Small intestine (tissue), 7 donors: ENCODE measurements at regions not wholly inside any gene's neighbourhood (a gene's known extent, or its start where the extent isn't known, plus 50 kb on each side); places are given as distances from the start of the nearest gene placed in this dataset.
"Not testable (repeated sequence)": the region's sequence is repeated elsewhere in the genome, so short reads cannot be mapped to it uniquely, and the experiment has no call there.

Source experiments
- DNase-seq, 2 donors: peaks; one replicate each; pipeline versions ENCODE4 v3.0.0 to v3.0.0-alpha.2; 2013
- FAIRE-seq: peaks from 2 replicates; lab custom pipeline; 2012; peaks lifted over from hg19 to GRCh38; lab: Jason Lieb, UNC
- H3K27ac ChIP-seq, 3 donors: one replicate each; pipeline ENCODE4 v1.5.1; 2013; ENCODE audit warnings: low read length in 2 of 3, mild to moderate bottlenecking in 2 of 3, control low read depth in 1 of 3, inconsistent platforms in 1 of 3, low read depth in 1 of 3, moderate library complexity in 1 of 3
- H3K27me3 ChIP-seq, 3 donors: one replicate each; pipeline ENCODE4 v1.6.1; 2013; ENCODE audit warnings: low read length in 3 of 3, inconsistent platforms in 1 of 3; ENCODE audit not compliant: control insufficient read depth in 3 of 3, insufficient read depth in 3 of 3
- H3K36me3 ChIP-seq, 3 donors: one replicate each; pipeline ENCODE4 v1.6.1; 2013; ENCODE audit warnings: low read length in 3 of 3, inconsistent platforms in 1 of 3, low read depth in 1 of 3, mild to moderate bottlenecking in 1 of 3, moderate library complexity in 1 of 3; ENCODE audit not compliant: control insufficient read depth in 3 of 3, insufficient read depth in 2 of 3
- H3K4me1 ChIP-seq, 3 donors: one replicate each; pipeline ENCODE4 v1.6.1; 2013; ENCODE audit warnings: low read length in 2 of 3, inconsistent platforms in 1 of 3, low read depth in 1 of 3, mild to moderate bottlenecking in 1 of 3, moderate library complexity in 1 of 3; ENCODE audit not compliant: control insufficient read depth in 3 of 3, insufficient read depth in 2 of 3
- H3K4me3 ChIP-seq, 3 donors: one replicate each; pipeline ENCODE4 v1.5.1; 2013; ENCODE audit warnings: low read length in 3 of 3, control low read depth in 1 of 3, inconsistent platforms in 1 of 3, low read depth in 1 of 3, mild to moderate bottlenecking in 1 of 3, moderate library complexity in 1 of 3
- H3K9me3 ChIP-seq, 2 donors: one replicate each; pipeline ENCODE4 v1.6.1; 2013; ENCODE audit warnings: low read depth in 1 of 2, low read length in 1 of 2; ENCODE audit not compliant: control insufficient read depth in 2 of 2, insufficient read depth in 1 of 2
- WGBS, 3 donors: extraction: QIAGEN DNeasy Blood & Tissue Kit; methylation state at CpG; one replicate each; pipeline ENCODE4 v1.1.7; 2013; 5-methylcytosine and 5-hydroxymethylcytosine counted together
- donor health status: healthy with polysubstance abuse.
- donor health status: control.
- donor health status: control.
- donor health status: Bipolar disorder and iron deficiency.
- donor health status: healthy.

DNA sequence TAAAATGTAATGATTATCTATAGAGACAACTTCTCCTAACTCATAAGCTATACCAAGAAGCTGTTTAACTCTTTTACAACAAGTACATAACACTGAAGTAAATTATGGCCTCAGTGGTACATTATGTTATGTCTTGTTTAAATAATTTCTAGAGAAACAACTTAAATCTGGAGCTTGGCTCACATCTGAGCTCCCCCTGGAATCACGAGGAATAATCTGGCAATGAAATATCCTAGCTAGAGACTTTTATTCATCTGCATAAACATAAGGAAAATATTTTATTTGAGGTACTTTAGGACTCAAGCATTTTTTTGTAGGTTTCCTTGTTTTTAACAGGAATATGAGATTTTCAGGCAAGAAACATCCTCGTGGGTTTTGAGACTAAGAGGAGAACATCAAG is 354.7 kb upstream of the SLC7A11 start:
- Histone ChIP-seq H3K4me1 (peaks cover 0 to 2% (median 0%) of the 10 kb centered on the region in 3 donors), H3K36me3 (no peaks in the 10 kb centered on the region), H3K27me3 (no peaks in the 10 kb centered on the region), H3K9me3 (peaks cover 0 to 2% of the 10 kb centered on the region in 2 donors), H3K4me3 (no peak overlapping the region), H3K27ac (no peak overlapping the region)
- no peak for FAIRE-seq
- 32 to 52% (median 40%) methylated on average over 2 of the region's 2 CpGs for WGBS, 3 donors
- DNase-seq: no peak

DNA sequence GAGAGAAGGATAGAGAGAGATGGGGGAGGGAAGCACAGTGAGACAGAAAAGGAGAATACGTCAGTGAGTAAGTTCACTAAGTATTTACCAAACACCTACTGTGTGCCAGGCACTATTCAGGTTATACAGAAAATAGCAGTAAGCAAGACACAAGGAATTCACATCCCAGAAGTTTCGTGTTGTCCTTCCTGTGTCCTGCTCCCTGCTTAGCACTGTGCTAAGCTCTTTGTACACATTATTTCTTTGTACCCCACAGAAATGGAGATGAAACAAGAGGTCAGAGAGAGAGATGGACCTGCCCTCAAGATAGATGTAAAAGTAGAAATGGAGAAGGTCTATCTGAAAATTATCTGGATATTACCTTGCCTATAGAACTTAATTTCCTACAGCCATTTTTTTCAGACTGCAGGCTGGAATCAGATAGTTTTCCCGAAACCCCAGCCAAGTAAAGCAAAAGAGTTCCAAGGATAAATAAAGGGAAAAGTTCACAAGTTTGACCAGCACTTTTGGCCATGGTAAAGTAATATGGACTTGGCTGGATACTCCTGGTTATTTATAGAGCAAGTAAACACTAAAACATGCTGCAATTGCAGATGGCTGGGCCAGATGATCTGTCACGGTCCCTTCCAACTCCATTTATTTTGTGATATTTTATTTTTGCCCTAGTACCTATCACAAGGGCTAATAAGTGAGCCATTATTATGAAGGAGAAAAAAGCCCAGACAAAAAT is 353.7 kb upstream of the SLC7A11 start:
- H3K27me3 ChIP-seq: no peaks in the 10 kb centered on the region
- FAIRE-seq (no peak), DNase-seq (peak in 1 of 2 donors; percentile 4)
- no peaks in the 10 kb centered on the region for H3K36me3 ChIP-seq
- H3K4me1 ChIP-seq: peaks cover 0 to 2% (median 0%) of the 10 kb centered on the region in 3 donors
- H3K9me3 ChIP-seq: no peaks in the 10 kb centered on the region
- 64 to 74% (median 70%) methylated on average over 4 of the region's 4 CpGs for WGBS, 3 donors
- peak overlapping the region in 1 of 3 donors; percentile 39 for H3K27ac ChIP-seq
- no peak overlapping the region for H3K4me3 ChIP-seq

DNA sequence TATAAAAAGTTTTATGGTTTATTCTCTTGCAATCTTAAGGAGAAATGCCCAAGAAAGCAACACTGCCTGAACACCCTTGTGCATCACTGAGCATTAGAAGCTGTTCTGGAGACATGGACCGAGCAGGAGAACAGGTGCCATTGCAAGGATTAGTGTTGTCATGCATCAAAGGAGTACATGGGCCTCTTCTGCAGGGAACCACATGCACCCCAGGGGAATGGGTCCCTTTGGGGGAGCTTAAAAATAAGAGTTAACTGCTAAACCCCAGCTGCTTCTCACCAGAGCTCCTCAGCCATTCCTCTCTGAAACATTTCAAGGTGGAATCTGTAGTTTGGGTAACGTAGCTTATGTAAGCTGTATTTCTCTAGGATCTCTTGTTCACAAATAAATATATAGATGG is 353.0 kb upstream of the SLC7A11 start:
- Histone ChIP-seq H3K4me3 (no peak overlapping the region), H3K27ac (no peak overlapping the region), H3K27me3 (no peaks in the 10 kb centered on the region), H3K36me3 (no peaks in the 10 kb centered on the region), H3K4me1 (peaks cover 0 to 2% (median 0%) of the 10 kb centered on the region in 3 donors), H3K9me3 (no peaks in the 10 kb centered on the region)
- DNase-seq (no peak), FAIRE-seq (no peak)
- WGBS, 3 donors: 76 to 81% (median 81%) methylated on average over 2 of the region's 2 CpGs

DNA sequence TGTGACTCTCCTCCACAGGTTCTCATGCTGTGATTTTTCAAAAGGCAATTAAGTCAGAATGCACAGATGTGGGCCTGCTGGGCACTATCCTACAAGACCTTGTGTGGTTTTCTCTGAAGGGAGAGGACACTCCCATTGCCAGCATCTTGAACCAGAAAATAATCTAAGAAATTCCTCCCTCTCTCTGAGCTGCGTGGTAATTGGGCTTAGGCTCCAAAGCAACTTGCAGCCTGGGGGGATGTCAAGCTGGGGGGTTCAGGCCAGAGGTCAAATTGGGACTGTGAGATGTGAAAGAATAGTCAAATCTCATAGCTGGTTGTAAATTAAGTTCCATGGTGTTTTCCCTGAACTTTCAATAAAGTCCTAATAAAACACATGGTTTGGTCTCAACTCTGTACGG is 350.6 kb upstream of the SLC7A11 start:
- Histone ChIP-seq H3K27me3 (no peaks in the 10 kb centered on the region), H3K4me3 (no peak overlapping the region), H3K4me1 (peaks cover 0 to 2% (median 0%) of the 10 kb centered on the region in 3 donors), H3K9me3 (no peaks in the 10 kb centered on the region), H3K36me3 (no peaks in the 10 kb centered on the region), H3K27ac (no peak overlapping the region)
- DNase-seq: no peak
- WGBS, 3 donors: 76 to 77% (median 76%) methylated on average over 2 of the region's 2 CpGs
- FAIRE-seq: no peak

DNA sequence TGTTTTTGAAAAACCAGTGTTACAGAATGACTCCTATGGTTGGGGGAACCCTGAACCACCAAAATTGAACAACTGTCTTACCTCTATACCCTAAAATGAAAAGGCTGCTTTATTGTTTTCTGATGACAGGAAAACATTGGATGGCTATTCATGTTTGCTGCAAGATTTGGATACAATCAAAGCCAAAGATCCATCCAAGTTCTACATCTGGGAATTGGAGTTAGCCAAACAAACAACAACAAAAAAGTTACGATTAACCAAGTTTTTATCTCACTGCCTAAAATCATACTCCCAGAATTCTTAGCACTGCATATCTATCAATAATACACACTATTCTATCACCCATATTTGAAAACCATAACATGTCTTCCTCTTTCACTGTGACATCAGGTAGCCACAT is 349.7 kb upstream of the SLC7A11 start:
- 35 to 39% (median 36%) methylated on average over 1 of the region's 1 CpG for WGBS, 3 donors
- H3K4me3 ChIP-seq: no peak overlapping the region
- FAIRE-seq: no peak

GRCh38 chr4:138588501-138588900 is 346.4 kb upstream of the SLC7A11 start:
- Histone ChIP-seq H3K9me3 (no peaks in the 10 kb centered on the region), H3K4me3 (no peak overlapping the region), H3K36me3 (no peaks in the 10 kb centered on the region), H3K27me3 (no peaks in the 10 kb centered on the region), H3K4me1 (no peaks in the 10 kb centered on the region), H3K27ac (no peak overlapping the region)
- DNase-seq: no peak
- no peak for FAIRE-seq

More for the DNA sequence above, 349.7 kb upstream of the SLC7A11 start:
- Histone ChIP-seq H3K27ac (no peak overlapping the region), H3K9me3 (no peaks in the 10 kb centered on the region), H3K36me3 (no peaks in the 10 kb centered on the region), H3K4me1 (peaks cover 0 to 2% (median 0%) of the 10 kb centered on the region in 3 donors), H3K27me3 (no peaks in the 10 kb centered on the region)
- DNase-seq: no peak

DNA sequence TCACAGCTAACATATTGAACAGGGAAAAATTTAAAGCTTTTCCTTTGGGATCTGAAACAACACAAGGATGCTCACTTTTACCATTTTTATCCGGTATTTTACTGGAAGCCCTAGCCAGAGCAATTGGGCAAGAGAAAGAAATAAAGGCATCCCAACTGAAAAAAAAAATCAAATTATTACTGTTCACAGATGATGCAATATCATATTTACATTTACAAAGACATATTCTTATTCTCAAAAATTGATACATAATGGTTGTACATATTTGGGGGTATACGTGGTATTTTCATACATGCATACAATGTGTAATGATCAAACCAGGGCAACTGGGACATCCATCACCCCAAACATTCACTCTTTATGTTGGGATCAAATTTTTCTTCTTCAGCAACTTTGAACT is 337.0 kb upstream of the SLC7A11 start:
- FAIRE-seq: no peak

GRCh38 chr4:138577826-138578225 is 335.7 kb upstream of the SLC7A11 start:
- peaks cover 0 to 26% of the 10 kb centered on the region in 2 donors for H3K9me3 ChIP-seq
- H3K27ac ChIP-seq, H3K4me1 ChIP-seq, H3K4me3 ChIP-seq, FAIRE-seq, H3K36me3 ChIP-seq, H3K27me3 ChIP-seq, DNase-seq: not testable (repeated sequence)
- 82 to 87% (median 83%) methylated on average over 3 of the region's 3 CpGs for WGBS, 3 donors

More for the DNA sequence above, 337.0 kb upstream of the SLC7A11 start:
- Histone ChIP-seq H3K4me3 (no peak overlapping the region), H3K27ac (no peak overlapping the region), H3K36me3 (no peaks in the 10 kb centered on the region), H3K4me1 (no peaks in the 10 kb centered on the region), H3K9me3 (peaks cover 0 to 26% of the 10 kb centered on the region in 2 donors), H3K27me3 (no peaks in the 10 kb centered on the region)
- no peak for DNase-seq
- 93 to 97% (median 95%) methylated on average over 2 of the region's 2 CpGs for WGBS, 3 donors

- Histone ChIP-seq H3K36me3 (no peaks in the 10 kb centered on the region), H3K4me3 (no peak overlapping the region), H3K4me1 (no peaks in the 10 kb centered on the region), H3K27ac (no peak overlapping the region), H3K27me3 (no peaks in the 10 kb centered on the region), H3K9me3 (peaks cover 0 to 22% of the 10 kb centered on the region in 2 donors)
- DNase-seq: no peak
- FAIRE-seq: no peak
These were observed 335.0 kb upstream of the SLC7A11 start for GRCh38 chr4:138577145-138577544.
